GM21381 (cell line): ENCODE measurements at regions not wholly inside any gene's neighbourhood (a gene's known extent, or its start where the extent isn't known, plus 50 kb on each side); places are given as distances from the start of the nearest gene placed in this dataset.

Source experiments
- ATAC-seq: cut with Tn5 transposase; IDR thresholded peaks from one replicate; pipeline ENCODE4 v1.9.1; 2021; ENCODE audit warnings: mild to moderate bottlenecking, moderate library complexity; ENCODE audit not compliant: unreplicated experiment

DNA sequence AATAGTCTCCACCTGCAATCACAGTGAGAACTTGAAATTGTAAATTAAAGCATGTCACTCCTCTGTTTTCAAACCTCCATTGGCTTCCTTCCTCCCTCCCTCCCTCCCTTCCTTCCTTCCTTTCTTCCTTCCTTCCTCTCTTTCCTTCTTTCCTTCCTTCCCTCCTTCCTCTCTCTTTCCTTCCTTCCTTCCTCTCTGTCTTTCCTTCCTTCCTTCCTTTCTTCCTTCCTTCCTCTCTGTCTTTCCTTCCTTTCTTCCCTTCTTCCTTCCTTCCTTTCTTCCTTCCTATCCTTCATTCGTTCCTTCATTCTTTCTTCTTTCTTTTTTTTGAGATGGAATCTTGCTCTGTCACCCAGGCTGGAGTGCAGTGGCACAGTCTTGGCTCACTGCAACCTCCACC, 595.0 kb upstream of the ZNF608 start:
- ATAC-seq: no peak

DNA sequence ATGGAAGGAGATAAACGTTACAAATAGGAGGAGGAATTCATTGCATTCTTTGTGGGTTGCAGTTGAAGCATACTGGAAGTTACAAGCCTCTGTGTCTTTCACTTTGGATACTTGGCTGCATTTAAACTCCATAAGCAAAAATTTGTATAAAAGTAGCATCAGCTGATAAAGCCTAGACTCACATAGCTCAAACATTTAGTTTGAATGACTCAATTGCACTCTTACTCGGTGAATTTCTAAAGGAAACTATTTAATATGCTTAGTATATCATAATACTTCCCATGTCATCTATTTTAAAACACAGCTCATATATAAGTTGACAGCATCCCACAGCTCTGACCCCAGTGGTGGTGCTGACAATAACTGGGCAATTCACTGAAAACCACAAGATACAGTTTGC, 596.6 kb upstream of the ZNF608 start:
- no peak for ATAC-seq

DNA sequence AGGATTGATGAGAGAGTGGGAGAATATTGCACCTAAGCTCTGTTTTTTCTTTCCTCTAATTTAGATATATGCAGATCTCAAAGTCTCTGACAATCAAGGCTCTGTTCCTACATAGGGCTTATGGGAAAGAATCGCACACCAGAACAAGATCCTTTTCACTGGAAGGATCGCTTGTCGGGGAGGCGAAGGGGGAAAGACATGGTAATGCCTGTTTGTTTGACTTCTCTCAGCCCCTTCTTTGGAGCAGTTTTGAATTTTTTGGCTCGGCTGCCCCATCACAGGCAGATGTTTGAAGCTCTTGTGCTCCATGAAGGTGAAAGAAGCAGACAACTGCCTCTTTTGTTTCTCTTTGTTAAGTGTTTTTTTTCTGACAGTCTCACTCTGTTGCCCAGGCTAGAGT, 599.9 kb upstream of the ZNF608 start:
- no peak for ATAC-seq

DNA sequence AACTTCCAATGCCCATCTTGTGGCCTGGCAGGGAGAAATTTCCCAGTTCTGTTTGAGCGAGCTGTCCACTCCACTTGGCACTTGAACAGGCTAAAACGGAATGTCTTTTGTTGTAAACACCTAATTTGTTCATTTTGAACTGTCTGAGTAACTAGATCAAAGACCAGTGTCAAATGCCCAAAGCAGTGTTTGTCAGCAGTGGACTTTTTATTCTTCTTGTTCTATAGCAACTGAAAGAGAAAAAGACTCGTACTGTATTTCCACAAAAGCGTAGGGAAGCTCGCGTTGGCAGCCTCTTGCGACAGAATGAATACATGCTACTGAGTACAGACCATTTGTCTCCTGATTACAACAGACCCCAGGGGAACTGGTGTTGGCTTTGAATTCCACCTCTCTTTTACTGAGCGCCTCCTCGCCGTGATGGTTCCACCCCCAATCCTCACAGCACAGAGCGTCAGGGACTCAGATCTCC, 601.8 kb upstream of the ZNF608 start:
- no peak for ATAC-seq

DNA sequence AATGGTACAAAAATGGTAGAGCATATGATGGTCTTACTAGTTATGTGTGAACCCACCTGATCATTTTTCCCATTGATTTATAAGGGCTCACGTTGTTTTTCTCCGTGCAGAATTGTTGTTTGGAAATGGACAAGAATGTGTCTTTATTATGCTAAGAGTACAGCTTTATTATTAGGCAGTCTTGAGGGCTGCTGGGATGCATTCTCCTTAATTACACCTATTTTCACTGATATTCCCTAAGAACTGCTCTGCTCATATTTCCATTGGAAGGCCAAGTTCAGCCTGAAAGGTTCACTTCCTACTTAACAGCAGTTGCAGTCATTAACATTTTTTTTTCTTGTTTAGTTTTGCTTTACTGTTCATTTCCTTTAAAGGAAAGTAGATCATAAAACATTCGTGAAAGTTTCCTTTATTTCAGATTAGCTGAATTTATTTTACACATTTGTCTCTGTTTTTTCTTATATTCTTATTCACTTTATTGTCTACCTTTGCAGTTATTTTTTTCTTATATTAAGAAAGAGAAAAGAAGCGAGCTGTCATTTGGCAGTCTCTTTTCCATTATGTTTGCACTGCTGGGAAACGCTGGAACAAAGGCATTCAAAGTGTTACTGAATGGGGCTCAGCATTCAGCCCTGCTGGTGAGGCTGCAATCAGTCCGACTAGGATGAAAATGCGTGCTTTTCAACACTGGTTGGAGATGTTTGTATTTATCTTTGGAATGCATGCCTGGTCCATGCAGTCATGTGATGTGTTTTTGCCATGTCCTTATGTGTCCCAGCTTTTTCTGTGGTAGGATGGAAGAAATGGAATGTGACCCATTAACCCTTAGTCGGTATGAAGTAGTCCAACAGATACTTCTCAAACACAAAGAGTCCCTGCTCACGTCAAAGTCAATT, 602.7 kb upstream of the ZNF608 start:
- no peak for ATAC-seq

DNA sequence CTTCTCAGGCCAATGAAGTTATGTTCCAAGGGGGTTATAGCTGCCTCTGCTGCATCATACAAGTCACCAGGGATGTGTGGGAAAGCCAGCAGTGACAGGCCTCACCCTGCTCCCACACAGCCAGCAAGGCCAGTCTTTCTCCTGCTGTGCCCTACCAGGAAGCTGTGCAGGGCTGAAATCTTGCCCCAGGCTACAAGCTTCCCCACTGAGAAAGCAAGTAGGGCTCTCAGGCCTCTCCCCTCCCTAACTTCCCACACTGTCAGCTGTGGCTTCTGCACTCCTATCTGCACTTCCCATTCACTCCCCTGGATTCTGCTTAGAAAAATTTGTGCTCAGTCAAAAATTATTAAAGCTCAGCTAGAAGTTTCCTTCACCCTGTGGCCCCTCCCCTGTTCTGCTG, 611.2 kb upstream of the ZNF608 start:
- ATAC-seq: no peak

DNA sequence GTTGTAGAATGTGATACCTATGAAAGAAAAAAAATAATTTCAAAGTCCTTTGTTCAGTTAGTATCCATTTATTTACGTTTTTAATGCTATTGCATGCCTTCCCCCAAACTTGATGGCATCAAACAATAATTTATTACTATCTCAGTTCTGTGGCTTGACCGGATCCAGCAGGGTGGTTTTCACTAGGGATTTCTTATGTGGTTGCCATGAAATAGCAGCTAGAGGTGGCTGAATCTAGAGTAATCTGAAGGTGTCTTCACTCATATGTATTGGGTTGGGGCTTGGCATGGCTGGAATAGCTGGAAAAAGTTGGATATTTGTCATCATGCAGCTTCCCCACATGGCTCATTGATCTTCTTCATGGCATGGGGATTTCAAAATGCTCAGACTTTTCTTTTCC, 619.3 kb upstream of the ZNF608 start:
- no peak for ATAC-seq

DNA sequence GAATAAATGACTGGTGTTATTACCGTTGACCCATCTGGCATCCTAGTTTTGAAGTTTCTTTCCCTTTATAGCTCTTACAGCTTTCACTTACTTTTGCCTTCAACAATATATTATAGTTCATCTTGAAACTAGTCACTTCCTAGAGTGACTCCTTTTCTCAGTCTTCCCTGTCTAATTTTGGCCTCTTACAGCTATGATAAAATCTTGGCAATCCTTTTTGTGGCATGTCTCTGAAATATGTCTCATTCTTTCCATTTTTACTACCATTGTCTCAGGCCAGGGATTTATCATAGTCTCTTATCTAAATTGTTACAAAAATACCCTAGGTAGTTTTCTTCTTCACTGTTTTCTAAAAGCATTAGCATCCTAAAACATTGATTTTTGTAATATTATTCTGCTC, 621.3 kb upstream of the ZNF608 start:
- no peak for ATAC-seq

DNA sequence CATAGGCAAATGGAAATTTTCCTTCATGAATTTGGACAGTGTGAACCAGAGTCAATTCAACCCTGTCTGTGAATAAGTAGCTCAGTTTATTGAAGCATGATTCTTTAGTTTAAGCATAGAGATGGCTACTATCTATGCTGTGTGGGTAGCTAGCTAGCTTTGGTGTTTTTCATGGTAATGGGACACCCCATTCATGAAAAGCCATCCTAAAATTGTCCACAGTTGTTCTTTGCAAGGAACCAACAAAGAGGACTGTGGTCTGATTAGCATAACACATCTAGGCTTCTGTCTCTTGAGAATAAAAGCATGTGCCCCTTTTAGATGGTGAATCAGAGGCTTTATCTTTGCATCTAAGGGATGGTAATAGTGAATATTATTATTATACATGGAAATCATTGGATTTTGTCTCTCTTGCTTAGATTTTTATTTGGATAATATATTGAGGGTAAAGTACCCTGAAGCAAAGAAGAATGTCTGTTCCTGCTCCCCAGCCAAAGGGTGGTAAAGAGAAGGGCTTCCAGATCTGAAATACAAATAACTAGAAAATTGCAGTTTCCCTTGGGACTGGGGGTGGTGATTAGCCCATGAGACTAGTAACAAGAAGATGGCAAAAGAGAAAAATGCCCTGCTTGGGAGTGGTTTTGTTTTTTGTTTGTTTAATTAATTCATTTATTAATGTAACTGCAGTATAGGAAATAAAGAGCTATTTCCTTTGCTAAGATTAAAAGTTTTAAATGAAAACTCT, 624.2 kb upstream of the ZNF608 start:
- no peak for ATAC-seq

DNA sequence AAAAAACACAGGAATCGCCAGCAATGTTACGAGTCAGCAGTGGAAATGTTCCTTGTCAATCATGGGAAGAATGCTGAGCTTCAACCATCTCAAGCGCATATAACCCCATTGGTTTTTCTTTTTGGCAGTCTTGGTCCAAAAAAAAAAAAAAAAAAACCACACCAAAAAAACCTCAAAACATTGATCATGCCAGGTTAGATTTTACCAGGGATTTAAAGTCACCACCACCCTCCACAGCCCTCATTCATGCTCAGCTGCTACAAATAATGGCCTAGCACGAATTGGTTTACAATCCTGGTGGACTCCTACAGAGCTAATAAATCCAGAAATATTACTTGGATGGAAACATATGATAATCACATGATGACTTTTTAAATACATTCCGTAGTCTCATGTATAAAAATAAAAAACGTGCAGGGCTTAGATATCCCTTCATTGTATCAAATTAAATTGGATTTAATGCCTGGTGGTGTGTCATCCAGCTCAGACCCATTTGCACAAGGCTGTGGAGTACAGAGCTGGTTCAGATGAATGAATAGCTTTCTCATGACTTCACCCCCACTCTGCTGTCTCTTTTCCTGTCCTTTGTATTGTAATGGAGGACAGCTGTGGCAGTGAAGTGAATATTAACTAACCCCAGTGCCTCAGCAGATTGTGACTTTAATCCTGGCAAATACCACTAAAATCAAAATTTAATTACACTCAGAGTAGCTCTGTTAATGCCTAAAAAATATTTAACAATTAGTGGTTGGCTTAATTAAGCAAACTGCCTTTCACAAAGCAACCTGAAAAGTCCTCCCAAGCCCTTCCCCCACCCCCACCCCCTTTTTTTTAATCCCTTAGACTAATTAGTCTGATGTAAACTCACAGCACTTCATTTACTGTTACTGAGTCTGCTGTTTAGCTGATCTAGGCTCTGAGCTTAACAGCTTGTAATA, 626.5 kb upstream of the ZNF608 start:
- no peak for ATAC-seq

DNA sequence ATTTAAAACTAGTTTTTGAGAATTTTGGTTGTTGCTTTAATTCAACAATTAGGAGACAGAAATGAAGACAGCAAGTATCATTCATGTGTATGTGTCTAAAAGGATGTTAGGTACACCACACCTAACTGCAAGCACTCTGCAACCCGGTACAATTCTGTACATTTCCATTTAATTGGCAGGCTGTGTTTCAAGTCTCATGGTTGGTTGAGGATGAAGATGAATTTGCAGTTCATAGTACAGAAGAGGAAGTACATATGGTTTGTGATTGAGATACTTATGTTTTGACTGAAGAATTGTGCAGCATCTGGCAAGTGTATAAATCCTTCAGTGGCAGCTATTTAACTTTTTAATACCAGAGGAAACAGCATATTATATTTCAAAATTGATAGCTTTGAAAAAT, 628.7 kb upstream of the ZNF608 start:
- ATAC-seq: no peak

DNA sequence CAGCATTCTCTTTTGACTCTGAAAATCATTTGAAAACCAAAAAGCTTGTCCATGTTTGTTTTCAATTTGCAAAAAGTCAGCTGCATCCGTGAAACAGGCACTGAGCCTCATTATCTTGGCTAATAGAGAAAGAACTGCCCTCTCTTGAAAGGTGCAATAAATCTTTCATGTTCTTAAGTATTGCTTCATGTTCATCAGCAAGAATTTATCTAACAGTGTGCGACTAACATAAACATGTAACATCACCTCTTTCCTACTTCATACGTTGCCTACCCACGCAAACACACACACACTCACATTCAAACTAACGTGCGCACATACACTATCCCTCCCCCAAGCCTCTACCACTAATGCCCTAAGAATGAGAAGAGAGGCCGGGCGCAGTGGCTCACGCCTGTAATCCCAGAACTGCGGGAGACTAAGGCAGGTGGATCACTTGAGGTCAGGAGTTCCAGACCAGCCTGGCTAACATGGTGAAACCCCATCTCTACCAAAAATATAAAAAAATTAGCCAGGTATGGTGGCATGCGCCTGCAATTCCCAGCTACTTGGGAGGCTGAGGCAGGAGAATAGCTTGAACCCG, 629.7 kb upstream of the ZNF608 start:
- ATAC-seq: no peak

DNA sequence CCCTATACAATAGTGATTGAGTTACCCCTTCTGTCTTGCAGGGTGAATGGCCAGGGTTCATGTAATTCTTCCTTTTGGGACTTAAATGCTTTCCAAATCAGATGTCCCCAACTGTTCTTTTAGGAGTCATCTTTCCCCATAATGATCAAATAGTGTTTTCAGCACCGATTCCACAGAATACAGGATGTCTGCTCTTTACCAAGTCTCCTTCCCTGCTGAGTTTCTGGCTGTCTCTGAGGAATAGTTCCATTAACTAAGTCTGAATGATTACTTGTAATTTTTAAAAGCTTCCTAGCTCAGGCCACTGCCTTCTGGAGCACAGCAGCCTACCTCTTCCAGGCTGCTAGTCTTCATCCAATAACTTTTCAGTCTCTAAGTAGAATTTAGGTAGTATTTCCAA, 630.7 kb upstream of the ZNF608 start:
- ATAC-seq: no peak

DNA sequence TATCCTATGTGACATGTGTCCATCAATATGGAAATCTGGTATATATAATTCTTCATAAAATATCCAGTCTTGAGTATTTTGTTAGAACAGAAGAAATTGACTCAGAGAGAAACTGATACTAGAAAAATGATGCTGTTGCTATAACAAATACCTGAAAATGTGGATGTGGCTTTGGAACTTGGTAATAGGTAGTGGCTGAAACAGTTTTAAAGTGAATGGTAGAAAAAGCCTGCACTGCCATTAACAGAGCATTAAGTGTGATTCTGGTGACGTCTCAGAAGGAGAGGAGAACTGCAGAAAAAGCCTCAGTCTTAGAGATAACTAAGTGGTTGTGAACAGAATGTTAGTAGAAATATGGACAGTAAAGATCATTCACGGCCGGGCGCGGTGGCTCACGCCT, 634.9 kb upstream of the ZNF608 start:
- ATAC-seq: no peak

DNA sequence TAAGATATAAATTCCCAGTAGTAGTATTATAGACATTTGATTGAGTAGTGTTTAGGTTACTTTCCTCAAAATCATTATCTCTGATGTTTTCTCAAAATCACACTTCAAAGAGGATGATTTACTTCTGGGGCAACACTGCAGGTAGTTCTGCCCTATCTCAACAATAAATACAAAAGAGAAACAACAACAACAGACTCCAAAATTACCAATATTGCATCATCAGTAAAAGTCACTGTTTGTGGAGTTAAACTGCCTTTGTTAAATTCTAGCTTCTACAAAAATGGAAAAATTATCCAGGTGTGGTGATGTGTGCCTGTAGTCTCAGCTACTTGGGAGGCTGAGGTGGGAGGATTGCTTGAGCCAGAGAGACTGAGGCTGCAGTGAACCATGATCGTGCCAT, 637.6 kb upstream of the ZNF608 start:
- ATAC-seq: no peak

DNA sequence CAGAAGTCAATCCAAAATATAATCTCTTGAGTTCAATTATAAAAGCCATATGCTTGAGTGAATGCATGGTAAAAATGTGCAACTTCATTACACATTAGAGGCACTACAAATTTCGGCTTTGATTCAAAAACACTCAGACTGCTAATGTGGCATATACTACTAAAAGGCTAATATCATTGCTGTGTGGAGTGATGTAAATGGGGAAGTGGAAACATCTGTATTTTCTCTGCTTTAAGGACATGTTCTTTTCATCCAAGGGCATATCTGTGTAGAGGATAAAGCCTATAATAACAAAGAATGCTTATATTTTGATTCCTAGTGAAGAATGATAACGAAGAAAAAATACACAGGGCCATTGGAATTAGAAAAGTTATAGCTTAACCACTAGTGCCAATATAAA, 643.9 kb upstream of the ZNF608 start:
- ATAC-seq: no peak

DNA sequence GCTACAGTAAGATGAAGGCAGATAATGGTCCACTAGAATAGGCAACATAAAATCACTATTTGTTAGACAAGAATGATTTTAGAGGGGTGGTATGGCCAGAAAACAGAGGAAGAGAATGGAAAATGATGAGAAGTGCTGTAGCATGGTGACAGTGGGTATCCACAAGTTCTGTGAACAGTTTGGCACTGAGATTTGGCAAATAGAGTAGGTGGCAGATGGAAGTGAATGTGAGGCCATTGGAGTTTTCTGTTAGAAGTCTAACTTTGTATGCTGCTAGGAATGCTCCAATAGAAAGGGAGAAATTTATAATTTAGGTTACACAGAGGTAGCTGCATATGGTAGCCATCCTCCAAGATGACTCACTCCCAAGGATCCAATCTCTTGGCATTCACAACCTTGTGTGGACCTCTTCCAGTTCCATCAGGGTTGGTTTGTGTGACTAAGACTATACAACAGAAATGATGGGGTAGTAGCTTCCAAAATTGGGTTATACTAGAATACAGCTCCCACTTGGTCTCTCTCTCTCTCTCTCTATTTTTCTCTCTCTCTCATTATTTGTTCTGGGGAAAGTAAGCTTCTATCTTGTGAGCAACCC, 646.9 kb upstream of the ZNF608 start:
- ATAC-seq: no peak

DNA sequence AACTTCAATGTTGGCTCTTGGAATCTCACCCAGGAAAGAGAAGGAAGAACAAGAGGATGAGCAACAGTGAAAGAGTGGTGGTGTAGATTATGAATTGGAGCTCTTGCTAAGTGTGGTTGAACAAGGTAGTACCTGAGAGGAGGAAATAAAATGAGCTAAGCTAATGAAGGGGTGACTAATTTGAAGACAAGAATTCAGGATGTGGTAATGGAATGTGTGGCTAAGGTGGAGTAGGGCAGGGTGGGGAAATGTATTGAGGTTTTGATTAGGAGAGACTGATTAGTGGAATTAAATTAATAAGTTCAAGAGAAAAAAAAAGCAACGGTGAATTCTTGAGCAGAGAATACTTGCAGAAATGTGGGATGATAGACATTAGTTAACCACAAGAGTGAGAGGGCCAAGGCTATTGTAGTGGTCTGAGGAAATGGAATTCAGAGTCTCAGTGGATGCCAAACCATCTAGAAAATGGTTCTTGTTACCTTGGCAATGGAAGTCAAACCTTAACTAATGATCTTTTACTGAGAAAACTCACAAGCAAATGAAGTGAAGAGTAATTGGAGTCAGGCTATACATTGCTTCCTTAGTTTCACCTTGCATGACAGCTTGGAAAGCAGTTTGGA, 648.3 kb upstream of the ZNF608 start:
- ATAC-seq: no peak

DNA sequence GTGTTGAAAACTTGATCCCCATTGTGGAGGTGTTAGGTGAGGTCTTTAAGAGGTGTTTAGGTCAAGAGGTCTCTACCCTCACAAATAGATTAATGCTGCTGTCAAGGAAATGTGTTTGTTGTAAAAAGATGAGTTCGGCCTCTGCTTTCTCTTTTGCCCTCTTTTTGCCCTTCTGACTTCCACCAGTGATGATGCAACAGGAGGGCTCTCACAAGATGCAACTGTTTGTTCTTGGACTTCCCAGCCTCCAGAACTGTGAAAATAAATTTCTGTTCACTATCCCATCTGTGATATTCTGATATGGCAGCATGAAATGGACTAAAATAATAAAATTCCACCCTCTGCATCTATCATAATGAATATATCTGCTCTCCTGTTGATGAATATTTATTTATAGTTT, 650.0 kb upstream of the ZNF608 start:
- ATAC-seq: no peak

DNA sequence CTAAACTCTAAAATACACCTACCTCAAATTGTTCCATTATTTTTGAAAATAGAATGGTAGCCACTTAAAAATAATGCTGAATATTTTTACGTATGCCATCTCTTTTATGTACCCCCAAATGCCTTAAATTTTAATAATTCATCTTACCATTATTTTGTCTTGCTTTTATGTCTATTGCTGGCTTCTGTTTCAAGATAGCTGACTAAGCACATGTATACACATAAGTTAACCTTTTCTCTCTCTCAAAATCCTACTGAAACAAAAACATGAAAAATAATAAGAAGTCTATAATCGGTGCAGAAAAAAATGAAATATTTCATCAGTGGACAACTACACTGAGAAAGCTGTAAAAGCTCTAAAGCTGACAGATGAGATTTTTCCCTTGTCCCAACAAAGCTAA, 652.0 kb upstream of the ZNF608 start:
- no peak for ATAC-seq
